Subcutaneous abdominal adipose tissue (tissue), 5 donors: ENCODE measurements at regions not wholly inside any gene's neighbourhood (a gene's known extent, or its start where the extent isn't known, plus 50 kb on each side); places are given as distances from the start of the nearest gene placed in this dataset.

Experiments
- H3K27ac ChIP-seq: one replicate; pipeline ENCODE4 v1.7.0; 2013; ENCODE audit warnings: low read depth, mild to moderate bottlenecking, inconsistent platforms, low read length, moderate library complexity
- H3K27me3 ChIP-seq, 5 donors: one replicate each; pipeline ENCODE4 v1.7.0; 2013; ENCODE audit warnings: low read length in 5 of 5, inconsistent platforms in 1 of 5; ENCODE audit not compliant: control insufficient read depth in 5 of 5, insufficient read depth in 4 of 5
- H3K36me3 ChIP-seq, 5 donors: one replicate each; pipeline ENCODE4 v1.7.0; 2013; ENCODE audit warnings: low read length in 5 of 5; ENCODE audit not compliant: control insufficient read depth in 5 of 5, insufficient read depth in 5 of 5
- H3K4me1 ChIP-seq, 5 donors: one replicate each; pipeline ENCODE4 v1.7.0; 2013; ENCODE audit warnings: low read length in 5 of 5, mild to moderate bottlenecking in 3 of 5, moderate library complexity in 1 of 5; ENCODE audit not compliant: control insufficient read depth in 5 of 5, insufficient read depth in 5 of 5
- H3K4me3 ChIP-seq, 5 donors: one replicate each; pipeline ENCODE4 v1.7.0; 2013; ENCODE audit warnings: low read length in 5 of 5, low read depth in 1 of 5
- H3K9ac ChIP-seq, 5 donors: one replicate each; pipeline ENCODE4 v1.7.0; 2013; ENCODE audit warnings: low read length in 5 of 5, mild to moderate bottlenecking in 4 of 5, moderate library complexity in 3 of 5
- H3K9me3 ChIP-seq, 5 donors: one replicate each; pipeline ENCODE4 v1.7.0; 2013; ENCODE audit warnings: low read length in 5 of 5; ENCODE audit not compliant: control insufficient read depth in 5 of 5
- donor health status: healthy.
- donor health status: healthy.
- donor health status: healthy.
- donor health status: healthy.
- donor health status: healthy.

- Histone ChIP-seq H3K9me3 (no peaks in the 10 kb centered on the region), H3K9ac (no peak overlapping the region), H3K4me1 (peaks cover 0 to 7% (median 5%) of the 10 kb centered on the region in 5 donors), H3K27me3 (no peaks in the 10 kb centered on the region), H3K27ac (no peak overlapping the region), H3K4me3 (no peak overlapping the region), H3K36me3 (no peaks in the 10 kb centered on the region)
These were observed 466.9 kb downstream of the KIF16B start for GRCh38 chr20:16106191-16106849.

GRCh38 chr20:16104783-16105182 lies 468.5 kb downstream of the KIF16B start:
- Histone ChIP-seq H3K4me3 (no peak overlapping the region), H3K27ac (no peak overlapping the region), H3K27me3 (no peaks in the 10 kb centered on the region), H3K9ac (no peak overlapping the region), H3K4me1 (peaks cover 0 to 15% (median 7%) of the 10 kb centered on the region in 5 donors), H3K9me3 (no peaks in the 10 kb centered on the region), H3K36me3 (no peaks in the 10 kb centered on the region)
